Hepatocyte (in vitro differentiated cells): ENCODE measurements at regions not wholly inside any gene's neighbourhood (a gene's known extent, or its start where the extent isn't known, plus 50 kb on each side); places are given as distances from the start of the nearest gene placed in this dataset.

Source experiments
- EZH2phosphoT487 ChIP-seq: fragments of 200-600 bp; sonication (generic); IDR thresholded peaks from one replicate; pipeline ENCODE4 v1.6.1; 2018; ENCODE audit warnings: antibody characterized with exemption, mild to moderate bottlenecking, low read depth, moderate library complexity; ENCODE audit not compliant: unreplicated experiment, severe bottlenecking
- TF ChIP-seq, protein P1 (sequence below): fragments of 200-600 bp; sonication (generic); IDR thresholded peaks from 2 replicates; pipeline ENCODE4 v1.5.1; 2016; ENCODE audit warnings: antibody characterized with exemption, mild to moderate bottlenecking; ENCODE audit not compliant: poor library complexity

DNA sequence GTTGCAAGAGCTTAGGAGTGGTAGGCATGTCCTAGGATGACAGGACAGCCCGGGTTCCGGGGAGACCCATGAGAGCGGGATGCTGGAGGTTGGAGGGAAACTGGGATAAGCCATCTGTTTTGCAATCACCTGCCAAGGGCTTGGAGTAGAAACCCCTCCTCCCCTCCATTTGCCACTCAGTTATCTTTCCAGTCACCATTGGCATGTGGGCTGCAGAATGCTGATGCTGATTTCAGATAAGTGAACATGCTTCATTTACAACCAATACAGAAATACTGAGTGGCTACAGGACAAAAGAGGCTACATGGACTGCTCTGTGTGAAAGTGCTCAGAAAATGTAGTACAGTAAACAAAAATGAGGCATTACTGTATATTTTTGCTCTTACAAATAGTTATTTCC, 93.4 kb upstream of the KIF2A start:
- TF ChIP-seq, protein P1, sequence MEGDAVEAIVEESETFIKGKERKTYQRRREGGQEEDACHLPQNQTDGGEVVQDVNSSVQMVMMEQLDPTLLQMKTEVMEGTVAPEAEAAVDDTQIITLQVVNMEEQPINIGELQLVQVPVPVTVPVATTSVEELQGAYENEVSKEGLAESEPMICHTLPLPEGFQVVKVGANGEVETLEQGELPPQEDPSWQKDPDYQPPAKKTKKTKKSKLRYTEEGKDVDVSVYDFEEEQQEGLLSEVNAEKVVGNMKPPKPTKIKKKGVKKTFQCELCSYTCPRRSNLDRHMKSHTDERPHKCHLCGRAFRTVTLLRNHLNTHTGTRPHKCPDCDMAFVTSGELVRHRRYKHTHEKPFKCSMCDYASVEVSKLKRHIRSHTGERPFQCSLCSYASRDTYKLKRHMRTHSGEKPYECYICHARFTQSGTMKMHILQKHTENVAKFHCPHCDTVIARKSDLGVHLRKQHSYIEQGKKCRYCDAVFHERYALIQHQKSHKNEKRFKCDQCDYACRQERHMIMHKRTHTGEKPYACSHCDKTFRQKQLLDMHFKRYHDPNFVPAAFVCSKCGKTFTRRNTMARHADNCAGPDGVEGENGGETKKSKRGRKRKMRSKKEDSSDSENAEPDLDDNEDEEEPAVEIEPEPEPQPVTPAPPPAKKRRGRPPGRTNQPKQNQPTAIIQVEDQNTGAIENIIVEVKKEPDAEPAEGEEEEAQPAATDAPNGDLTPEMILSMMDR, result no peak
- no peak for TF ChIP-seq EZH2phosphoT487
